ENCODE measurements at regions not wholly inside any gene's neighbourhood (a gene's known extent, or its start where the extent isn't known, plus 50 kb on each side); places are given as distances from the start of the nearest gene placed in this dataset.

DNA sequence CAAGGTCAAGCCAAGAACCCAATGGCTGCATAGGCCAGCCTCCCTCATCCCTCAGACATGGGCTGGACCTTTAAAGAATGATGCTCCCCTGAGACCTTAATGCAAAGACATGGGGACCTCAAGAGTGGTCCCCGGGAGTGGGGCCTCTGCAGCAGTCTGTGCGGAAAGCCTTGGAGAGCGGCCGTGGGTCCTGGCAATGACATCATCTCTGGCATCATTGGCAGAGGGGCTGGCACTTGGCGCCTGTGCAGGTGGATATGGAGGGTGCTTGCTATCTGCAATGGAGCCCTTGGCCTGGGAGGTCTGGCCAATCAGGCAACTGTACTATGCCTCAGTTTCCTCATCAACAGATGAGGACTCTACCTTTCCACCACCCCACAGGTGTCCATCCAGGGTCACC is 365.5 kb upstream of the MKI67 start:
- TF ChIP-seq, protein P1, sequence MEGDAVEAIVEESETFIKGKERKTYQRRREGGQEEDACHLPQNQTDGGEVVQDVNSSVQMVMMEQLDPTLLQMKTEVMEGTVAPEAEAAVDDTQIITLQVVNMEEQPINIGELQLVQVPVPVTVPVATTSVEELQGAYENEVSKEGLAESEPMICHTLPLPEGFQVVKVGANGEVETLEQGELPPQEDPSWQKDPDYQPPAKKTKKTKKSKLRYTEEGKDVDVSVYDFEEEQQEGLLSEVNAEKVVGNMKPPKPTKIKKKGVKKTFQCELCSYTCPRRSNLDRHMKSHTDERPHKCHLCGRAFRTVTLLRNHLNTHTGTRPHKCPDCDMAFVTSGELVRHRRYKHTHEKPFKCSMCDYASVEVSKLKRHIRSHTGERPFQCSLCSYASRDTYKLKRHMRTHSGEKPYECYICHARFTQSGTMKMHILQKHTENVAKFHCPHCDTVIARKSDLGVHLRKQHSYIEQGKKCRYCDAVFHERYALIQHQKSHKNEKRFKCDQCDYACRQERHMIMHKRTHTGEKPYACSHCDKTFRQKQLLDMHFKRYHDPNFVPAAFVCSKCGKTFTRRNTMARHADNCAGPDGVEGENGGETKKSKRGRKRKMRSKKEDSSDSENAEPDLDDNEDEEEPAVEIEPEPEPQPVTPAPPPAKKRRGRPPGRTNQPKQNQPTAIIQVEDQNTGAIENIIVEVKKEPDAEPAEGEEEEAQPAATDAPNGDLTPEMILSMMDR (IDR thresholded peaks at IDR 0.05 in 2 of 3, conservative IDR thresholded peaks at IDR 0.05 in 1 of 3; ENCODE audit: borderline replicate concordance in 1 of 3, insufficient read depth in 1 of 3, low read depth in 2 of 3, low read length in 2 of 3): no peak
- TF ChIP-seq POLR2AphosphoS5 (IDR thresholded peaks at IDR 0.05; ENCODE audit: low read depth, low read length): no peak
- TF ChIP-seq POLR2A (IDR thresholded peaks at IDR 0.05; ENCODE audit: borderline replicate concordance, extremely low read depth, insufficient read depth, insufficient read length): no peak
- TF ChIP-seq, protein P2, sequence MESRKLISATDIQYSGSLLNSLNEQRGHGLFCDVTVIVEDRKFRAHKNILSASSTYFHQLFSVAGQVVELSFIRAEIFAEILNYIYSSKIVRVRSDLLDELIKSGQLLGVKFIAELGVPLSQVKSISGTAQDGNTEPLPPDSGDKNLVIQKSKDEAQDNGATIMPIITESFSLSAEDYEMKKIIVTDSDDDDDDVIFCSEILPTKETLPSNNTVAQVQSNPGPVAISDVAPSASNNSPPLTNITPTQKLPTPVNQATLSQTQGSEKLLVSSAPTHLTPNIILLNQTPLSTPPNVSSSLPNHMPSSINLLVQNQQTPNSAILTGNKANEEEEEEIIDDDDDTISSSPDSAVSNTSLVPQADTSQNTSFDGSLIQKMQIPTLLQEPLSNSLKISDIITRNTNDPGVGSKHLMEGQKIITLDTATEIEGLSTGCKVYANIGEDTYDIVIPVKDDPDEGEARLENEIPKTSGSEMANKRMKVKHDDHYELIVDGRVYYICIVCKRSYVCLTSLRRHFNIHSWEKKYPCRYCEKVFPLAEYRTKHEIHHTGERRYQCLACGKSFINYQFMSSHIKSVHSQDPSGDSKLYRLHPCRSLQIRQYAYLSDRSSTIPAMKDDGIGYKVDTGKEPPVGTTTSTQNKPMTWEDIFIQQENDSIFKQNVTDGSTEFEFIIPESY (IDR thresholded peaks at IDR 0.05; ENCODE audit: extremely low read depth, insufficient replicate concordance, low read length): no peak
- no peak for TF ChIP-seq REST (IDR thresholded peaks at IDR 0.05; ENCODE audit: low read depth)
